ENCODE measurements at regions not wholly inside any gene's neighbourhood (a gene's known extent, or its start where the extent isn't known, plus 50 kb on each side); places are given as distances from the start of the nearest gene placed in this dataset.

- H3K27ac Mint-ChIP-seq = no peak overlapping the region
- no peak for TF ChIP-seq CTCF (IDR thresholded peaks at IDR 0.05; ENCODE audit: unreplicated experiment)
- no peaks in the 10 kb centered on the region for H3K27me3 Mint-ChIP-seq
- H3K4me3 Mint-ChIP-seq (ENCODE audit: low read depth) = no peak overlapping the region
- no peak for DNase-seq (ENCODE audit: low spot score, unreplicated experiment)
- H3K9me3 Mint-ChIP-seq (ENCODE audit: low read depth) = no peaks in the 10 kb centered on the region
- H3K36me3 Mint-ChIP-seq (ENCODE audit: insufficient read depth) = no peaks in the 10 kb centered on the region
- H3K4me1 Mint-ChIP-seq (ENCODE audit: low read depth) = peaks cover 2% of the 10 kb centered on the region
Measured at GRCh38 chr5:96533371-96533770, 100.3 kb upstream of the PCSK1 start.

GRCh38 chr5:96537386-96537785, 104.3 kb upstream of the PCSK1 start:
- no peak for TF ChIP-seq CTCF (IDR thresholded peaks at IDR 0.05; ENCODE audit: unreplicated experiment)
- no peak overlapping the region for H3K4me3 Mint-ChIP-seq (ENCODE audit: low read depth)
- no peak for DNase-seq (ENCODE audit: low spot score, unreplicated experiment)
- H3K27ac Mint-ChIP-seq = no peak overlapping the region
- H3K4me1 Mint-ChIP-seq (ENCODE audit: low read depth) = peaks cover 2% of the 10 kb centered on the region
- no peaks in the 10 kb centered on the region for H3K9me3 Mint-ChIP-seq (ENCODE audit: low read depth)
- no peaks in the 10 kb centered on the region for H3K36me3 Mint-ChIP-seq (ENCODE audit: insufficient read depth)
- H3K27me3 Mint-ChIP-seq = no peaks in the 10 kb centered on the region

GRCh38 chr5:96538808-96539250, 105.8 kb upstream of the PCSK1 start:
- Mint-ChIP-seq H3K4me1 (ENCODE audit: low read depth) (peaks cover 2% of the 10 kb centered on the region), H3K9me3 (ENCODE audit: low read depth) (peaks cover 1% of the 10 kb centered on the region), H3K4me3 (ENCODE audit: low read depth) (no peak overlapping the region), H3K27ac (no peak overlapping the region), H3K27me3 (no peaks in the 10 kb centered on the region), H3K36me3 (ENCODE audit: insufficient read depth) (peaks cover under 1% of the 10 kb centered on the region)
- no peak for TF ChIP-seq CTCF (IDR thresholded peaks at IDR 0.05; ENCODE audit: unreplicated experiment)
- DNase-seq (ENCODE audit: low spot score, unreplicated experiment) = no peak

GRCh38 chr5:96546120-96546519, 113.1 kb upstream of the PCSK1 start:
- no peak for TF ChIP-seq CTCF (IDR thresholded peaks at IDR 0.05; ENCODE audit: unreplicated experiment)
- DNase-seq (ENCODE audit: low spot score, unreplicated experiment) = no peak
- Mint-ChIP-seq H3K27ac (no peak overlapping the region), H3K36me3 (ENCODE audit: insufficient read depth) (peaks cover 1% of the 10 kb centered on the region), H3K4me3 (ENCODE audit: low read depth) (no peak overlapping the region), H3K9me3 (ENCODE audit: low read depth) (peaks cover 8% of the 10 kb centered on the region), H3K4me1 (ENCODE audit: low read depth) (peaks cover 1% of the 10 kb centered on the region), H3K27me3 (no peaks in the 10 kb centered on the region)

GRCh38 chr5:96547486-96547885, 114.4 kb upstream of the PCSK1 start:
- no peak for TF ChIP-seq CTCF (IDR thresholded peaks at IDR 0.05; ENCODE audit: unreplicated experiment)
- Mint-ChIP-seq H3K9me3 (ENCODE audit: low read depth) (peaks cover 8% of the 10 kb centered on the region), H3K4me1 (ENCODE audit: low read depth) (peaks cover 1% of the 10 kb centered on the region), H3K4me3 (ENCODE audit: low read depth) (no peak overlapping the region), H3K27ac (no peak overlapping the region), H3K27me3 (no peaks in the 10 kb centered on the region), H3K36me3 (ENCODE audit: insufficient read depth) (peaks cover 1% of the 10 kb centered on the region)
- no peak for DNase-seq (ENCODE audit: low spot score, unreplicated experiment)

All from progenitor cell of endocrine pancreas (in vitro differentiated cells).